Fibroblast of skin of left quadriceps (primary cell): ENCODE measurements at regions not wholly inside any gene's neighbourhood (a gene's known extent, or its start where the extent isn't known, plus 50 kb on each side); places are given as distances from the start of the nearest gene placed in this dataset.
A peak's percentile ranks its signal among the peaks of the same experiment; 100 is the strongest.
"Not testable (repeated sequence)": the region's sequence is repeated elsewhere in the genome, so short reads cannot be mapped to it uniquely, and the experiment has no call there.

ENCODE experiments used
- DNase-seq, 2 experiments: peaks; one replicate each; pipeline ENCODE4 v3.0.0-alpha.2; 2013; ENCODE audit warnings: low read depth in 2 of 2

DNA sequence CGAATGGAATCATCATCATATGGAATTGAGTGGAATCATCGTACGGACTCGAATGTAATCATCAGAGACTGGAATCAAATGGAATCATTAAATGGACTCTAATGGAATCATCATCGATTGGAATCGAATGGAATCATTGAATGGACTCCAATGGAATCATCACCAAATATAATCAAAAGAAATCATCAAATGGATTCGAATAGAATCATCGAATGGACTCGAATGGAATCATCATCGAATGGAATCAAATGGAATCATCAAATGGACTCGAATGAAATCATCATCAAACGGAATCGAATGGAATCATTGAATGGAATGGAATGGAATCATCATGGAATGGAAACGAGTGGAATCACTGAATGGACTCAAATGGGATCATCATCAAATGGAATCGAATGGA, 233.5 kb downstream of the SHCBP1 start:
- DNase-seq: not testable (repeated sequence)

- DNase-seq: not testable (repeated sequence)
Observed at GRCh38 chr16:46386805-46387620, 234.2 kb downstream of the SHCBP1 start.

DNA sequence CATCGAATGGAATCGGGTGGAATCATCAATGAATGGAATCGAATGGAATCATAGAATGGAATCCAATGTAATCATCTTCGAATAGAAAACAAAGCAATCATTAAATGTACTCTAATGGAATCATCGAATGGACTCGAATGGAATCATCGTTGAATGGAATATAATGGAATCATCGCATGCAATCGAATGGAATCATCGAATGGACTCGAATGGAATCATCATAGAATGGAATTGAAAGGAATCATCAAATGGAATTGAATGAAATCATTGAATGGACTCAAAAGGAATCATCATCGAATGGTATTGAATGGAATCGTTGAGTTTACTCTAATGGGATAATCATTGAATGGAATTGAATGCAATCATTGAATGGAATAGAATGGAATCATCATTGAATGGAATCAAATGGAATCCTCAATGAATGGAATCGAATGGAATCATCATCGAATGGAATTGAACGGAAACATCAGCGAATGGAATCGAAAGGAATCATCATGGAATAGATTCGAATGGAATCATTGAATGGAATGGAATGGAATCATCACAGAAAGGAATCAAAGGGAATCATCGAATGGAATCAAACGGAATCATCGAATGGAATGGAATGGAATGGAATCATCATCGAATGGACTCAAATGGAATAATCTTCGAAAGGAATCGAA, 234.9 kb downstream of the SHCBP1 start:
- DNase-seq: not testable (repeated sequence)

DNA sequence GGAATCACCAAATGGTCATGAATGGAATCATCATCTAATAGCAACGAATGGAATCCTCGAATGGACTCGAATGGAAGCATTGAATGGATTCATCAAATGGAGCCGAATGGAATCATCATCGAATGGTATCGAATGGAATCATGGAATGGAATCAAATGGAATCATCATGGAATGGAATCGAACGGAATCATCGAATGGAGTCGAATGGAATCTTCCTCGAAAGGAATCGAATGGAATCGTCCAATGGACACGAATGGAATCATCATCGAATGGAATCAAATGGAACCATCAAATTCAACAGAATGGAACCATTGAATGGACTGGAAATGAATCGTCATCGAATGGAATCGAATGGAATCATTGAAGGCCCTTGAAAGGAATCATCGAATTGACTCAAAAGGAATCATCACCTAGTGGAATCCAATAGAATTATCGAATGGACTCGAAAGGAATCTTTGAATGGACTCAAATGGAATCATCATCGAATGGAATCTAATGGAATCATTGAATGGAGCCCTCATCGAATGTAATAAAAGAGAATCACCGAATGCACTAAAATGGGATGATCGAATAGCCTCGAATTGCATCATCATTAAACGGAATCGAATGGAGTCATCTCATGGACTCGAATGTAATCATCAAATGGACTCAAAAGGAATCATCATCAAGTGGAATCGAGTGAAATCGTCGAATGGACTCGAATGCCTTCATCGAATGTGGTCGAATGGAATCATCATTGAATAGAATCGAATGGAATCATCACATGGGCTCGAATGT, 236.7 kb downstream of the SHCBP1 start:
- peak in 1 of 2 experiments; percentile 11 for DNase-seq

DNA sequence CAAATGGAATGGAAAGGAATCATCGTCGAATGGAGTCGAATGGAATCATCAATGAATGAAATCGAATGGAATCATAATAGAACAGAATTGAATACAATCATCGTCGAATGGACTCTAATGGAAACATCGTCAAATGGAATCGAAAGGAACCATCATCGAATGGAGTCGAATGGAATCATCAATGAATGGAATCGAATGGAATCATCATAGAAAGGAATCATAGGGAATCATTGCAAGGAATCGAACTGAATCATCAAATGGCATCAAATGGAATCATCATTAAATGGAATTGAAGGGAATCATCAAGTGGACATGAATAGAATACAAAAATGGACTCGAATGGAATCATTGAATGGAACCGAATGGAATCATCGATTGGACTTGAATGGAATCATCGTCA, 237.6 kb downstream of the SHCBP1 start:
- not testable (repeated sequence) for DNase-seq

DNA sequence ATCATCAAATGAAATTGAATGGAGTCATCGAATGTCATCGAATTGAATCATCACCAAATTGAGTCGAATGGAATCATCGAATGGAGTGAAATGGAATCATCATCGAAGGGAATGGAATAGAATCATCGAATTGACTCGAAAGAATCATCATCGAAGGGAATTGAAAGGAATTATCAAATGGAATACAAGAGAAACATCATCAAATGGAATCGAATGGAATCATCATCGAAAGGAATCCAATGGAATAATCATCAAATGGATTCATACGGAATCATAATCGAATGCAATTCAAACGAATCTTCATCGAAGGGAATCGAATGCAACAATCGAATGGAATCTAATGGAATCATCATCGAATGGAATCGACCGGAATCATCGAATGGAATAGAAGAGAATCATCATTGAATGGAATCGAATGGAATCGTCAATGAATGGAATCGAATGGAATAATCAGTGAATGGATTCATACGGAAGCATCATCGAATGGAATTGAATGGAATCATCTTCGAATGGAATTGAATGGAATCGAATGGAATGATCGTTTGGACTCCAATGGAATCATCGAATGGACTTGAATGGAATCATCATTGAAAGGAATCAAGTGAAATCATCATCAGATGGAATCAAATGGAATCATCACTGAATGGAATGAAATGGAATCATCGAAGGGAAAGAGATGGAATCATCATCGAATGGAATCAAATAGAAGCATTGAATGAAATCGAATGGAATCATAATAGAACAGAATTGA, 238.2 kb downstream of the SHCBP1 start:
- peak in 1 of 2 experiments; percentile 11 for DNase-seq

DNA sequence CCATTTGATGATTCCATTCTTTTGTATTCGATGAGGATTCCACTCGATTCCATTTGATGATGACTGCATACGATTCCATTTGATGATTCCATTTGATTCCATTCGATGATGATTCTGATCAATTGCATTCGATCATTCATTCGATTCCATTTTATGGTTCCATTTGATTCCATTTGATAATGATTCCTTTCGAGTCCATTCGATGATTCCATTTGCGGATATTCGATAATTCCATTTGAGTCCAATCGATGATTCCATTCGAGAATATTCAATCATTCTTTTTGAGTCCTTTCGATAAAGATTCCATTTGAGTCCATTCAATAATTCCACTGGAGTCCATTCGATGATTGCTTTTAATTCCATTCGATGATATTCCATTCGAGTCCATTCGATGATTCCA, 239.1 kb downstream of the SHCBP1 start:
- not testable (repeated sequence) for DNase-seq

GRCh38 chr16:46381344-46381743, 239.8 kb downstream of the SHCBP1 start:
- not testable (repeated sequence) for DNase-seq
